Esophagus muscularis mucosa (tissue), 4 donors: ENCODE measurements at regions not wholly inside any gene's neighbourhood (a gene's known extent, or its start where the extent isn't known, plus 50 kb on each side); places are given as distances from the start of the nearest gene placed in this dataset.

ENCODE experiments used
- DNase-seq: peaks from one replicate; pipeline ENCODE4 v3.0.0-alpha.2; 2017; ENCODE audit errors: extremely low spot score
- H3K27ac ChIP-seq, 4 donors: fragments of 200-600 bp; sonication (generic); replicated peaks in 1 of 4; 1 replicate in 3 of 4; 2 replicates in 1 of 4; pipeline ENCODE4 v1.5.1; 2016 to 2019; ENCODE audit warnings: mild to moderate bottlenecking in 1 of 4
- H3K27me3 ChIP-seq, 4 donors: fragments of 200-600 bp; sonication (generic); one replicate each; pipeline versions ENCODE4 v1.5.1 to v1.6.0; 2016 to 2019
- H3K36me3 ChIP-seq, 4 donors: fragments of 200-600 bp; sonication (generic); one replicate each; pipeline ENCODE4 v1.5.1; 2016 to 2019
- H3K4me1 ChIP-seq, 4 donors: fragments of 200-600 bp; sonication (generic); one replicate each; pipeline ENCODE4 v1.5.1; 2016 to 2019
- H3K4me3 ChIP-seq, 4 donors: fragments of 200-600 bp; sonication (generic); 1 replicate in 2 of 4; 2 replicates in 2 of 4; pipeline ENCODE4 v1.5.1; 2016 to 2019; ENCODE audit warnings: mild to moderate bottlenecking in 4 of 4, moderate library complexity in 1 of 4
- H3K9me3 ChIP-seq, 4 donors: fragments of 200-600 bp; sonication (generic); 1 replicate in 3 of 4; 2 replicates in 1 of 4; pipeline ENCODE4 v1.5.1; 2016 to 2019
- EP300 ChIP-seq: sonication (generic); formaldehyde crosslinking; IDR thresholded peaks from one replicate; pipeline ENCODE4 v1.6.1; 2017; ENCODE audit warnings: antibody characterized with exemption
- POLR2A ChIP-seq: fragments of 450-650 bp; IDR thresholded peaks from one replicate; pipeline ENCODE4 v1.6.1; 2017; ENCODE audit warnings: antibody characterized with exemption, moderate library complexity, mild to moderate bottlenecking, low read depth
- POLR2AphosphoS5 ChIP-seq, 2 donors: sonication (generic); formaldehyde crosslinking; IDR thresholded peaks; one replicate each; pipeline ENCODE4 v1.6.1; 2017; ENCODE audit warnings: antibody characterized with exemption in 2 of 2
- WGBS: methylation state at CpG from one replicate; pipeline ENCODE4 v1.1.5; 2018; 5-methylcytosine and 5-hydroxymethylcytosine counted together
- intact Hi-C: fragments of 100-400 bp; cut with DNase I; formaldehyde crosslinking; loops from one replicate; pipeline ENCODE4 v1.15.1; 2023
- TF ChIP-seq, protein P1 (sequence below), 3 experiments: fragments of 200-600 bp in 2 of 3; fragments of 450-650 bp in 1 of 3; sonication (generic) in 2 of 3; IDR thresholded peaks; one replicate each; pipeline ENCODE4 v1.5.1; 2017 to 2019; ENCODE audit warnings: antibody characterized with exemption in 3 of 3, mild to moderate bottlenecking in 2 of 3, moderate library complexity in 1 of 3

DNA sequence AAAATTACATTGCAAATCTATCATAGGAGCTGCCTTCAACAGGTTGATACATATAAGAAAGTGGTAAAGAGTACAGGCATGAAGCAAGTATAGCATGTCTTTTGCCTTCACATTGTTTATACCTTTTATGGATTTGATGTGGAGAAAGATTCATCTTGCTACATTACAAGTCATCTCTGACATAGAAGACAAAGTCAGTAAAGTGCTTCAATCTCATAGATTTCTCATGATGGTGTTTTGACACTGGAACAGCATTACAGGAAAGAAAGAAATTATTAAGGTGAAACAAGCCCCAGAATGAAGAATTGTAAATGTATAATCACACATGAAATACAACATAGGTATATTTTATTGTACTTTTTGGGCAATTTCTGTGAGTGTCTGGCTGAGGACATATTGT lies 580.7 kb upstream of the MMS22L start:
- Histone ChIP-seq H3K4me3 (no peak overlapping the region), H3K4me1 (no peaks in the 10 kb centered on the region), H3K27me3 (no peaks in the 10 kb centered on the region), H3K9me3 (no peaks in the 10 kb centered on the region), H3K36me3 (no peaks in the 10 kb centered on the region), H3K27ac (no peak overlapping the region)
- DNase-seq: no peak
- TF ChIP-seq POLR2AphosphoS5 (IDR thresholded peaks at IDR 0.05) (no peak), EP300 (no peak), POLR2A (no peak)
- TF ChIP-seq, protein P1, sequence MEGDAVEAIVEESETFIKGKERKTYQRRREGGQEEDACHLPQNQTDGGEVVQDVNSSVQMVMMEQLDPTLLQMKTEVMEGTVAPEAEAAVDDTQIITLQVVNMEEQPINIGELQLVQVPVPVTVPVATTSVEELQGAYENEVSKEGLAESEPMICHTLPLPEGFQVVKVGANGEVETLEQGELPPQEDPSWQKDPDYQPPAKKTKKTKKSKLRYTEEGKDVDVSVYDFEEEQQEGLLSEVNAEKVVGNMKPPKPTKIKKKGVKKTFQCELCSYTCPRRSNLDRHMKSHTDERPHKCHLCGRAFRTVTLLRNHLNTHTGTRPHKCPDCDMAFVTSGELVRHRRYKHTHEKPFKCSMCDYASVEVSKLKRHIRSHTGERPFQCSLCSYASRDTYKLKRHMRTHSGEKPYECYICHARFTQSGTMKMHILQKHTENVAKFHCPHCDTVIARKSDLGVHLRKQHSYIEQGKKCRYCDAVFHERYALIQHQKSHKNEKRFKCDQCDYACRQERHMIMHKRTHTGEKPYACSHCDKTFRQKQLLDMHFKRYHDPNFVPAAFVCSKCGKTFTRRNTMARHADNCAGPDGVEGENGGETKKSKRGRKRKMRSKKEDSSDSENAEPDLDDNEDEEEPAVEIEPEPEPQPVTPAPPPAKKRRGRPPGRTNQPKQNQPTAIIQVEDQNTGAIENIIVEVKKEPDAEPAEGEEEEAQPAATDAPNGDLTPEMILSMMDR (IDR thresholded peaks at IDR 0.05): no peak
- intact Hi-C loops: no loop called here

DNA sequence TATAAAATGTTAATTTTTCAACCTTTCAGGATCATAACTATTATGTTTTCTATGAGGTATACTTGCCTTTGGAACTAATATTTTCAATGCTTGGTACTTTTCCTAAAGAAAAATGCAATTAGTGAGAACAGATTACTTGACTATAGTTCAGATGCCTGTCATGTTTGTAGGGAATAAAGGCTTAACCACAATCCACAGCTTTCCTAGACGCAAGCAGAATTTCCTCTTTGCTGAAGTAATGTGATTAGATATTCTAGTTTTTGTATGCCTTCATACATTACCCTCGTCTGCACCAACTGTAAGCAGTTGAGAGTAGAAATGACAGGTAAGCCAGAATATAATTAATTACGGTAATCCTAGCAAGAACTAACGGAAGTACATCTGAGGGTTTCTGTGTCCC lies 581.4 kb upstream of the MMS22L start:
- no peak for DNase-seq
- H3K4me1 ChIP-seq: no peaks in the 10 kb centered on the region
- no peak for TF ChIP-seq EP300
- TF ChIP-seq, protein P1 (IDR thresholded peaks at IDR 0.05): no peak
- no peak for TF ChIP-seq POLR2AphosphoS5 (IDR thresholded peaks at IDR 0.05)
- no peak for TF ChIP-seq POLR2A
- H3K27ac ChIP-seq: no peak overlapping the region
- no peaks in the 10 kb centered on the region for H3K9me3 ChIP-seq
- intact Hi-C loops: no loop called here
- WGBS: 51% methylated on average over 4 of the region's 4 CpGs
- no peaks in the 10 kb centered on the region for H3K27me3 ChIP-seq
- H3K36me3 ChIP-seq: no peaks in the 10 kb centered on the region
- no peak overlapping the region for H3K4me3 ChIP-seq

DNA sequence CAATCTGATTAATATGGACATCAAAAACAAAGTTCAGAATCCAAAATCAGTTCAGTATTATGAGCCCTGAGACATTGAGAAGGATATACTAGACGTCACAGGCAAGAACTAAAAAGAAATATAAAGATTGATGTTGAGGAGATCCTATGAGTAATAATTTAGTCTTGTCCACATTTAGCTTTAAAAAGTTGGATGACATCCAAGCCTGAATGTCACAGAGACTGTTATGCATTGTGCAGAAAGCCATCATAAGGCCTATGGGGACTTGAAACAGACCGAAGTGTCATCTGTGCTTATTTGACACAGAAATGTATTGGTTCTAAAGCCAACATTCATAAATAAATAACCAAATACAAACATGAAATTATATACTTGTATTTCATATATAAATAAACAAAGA lies 581.8 kb upstream of the MMS22L start:
- intact Hi-C loops: no loop called here
- H3K4me3 ChIP-seq: no peak overlapping the region
- DNase-seq: no peak
- no peaks in the 10 kb centered on the region for H3K36me3 ChIP-seq
- no peak overlapping the region for H3K27ac ChIP-seq
- no peaks in the 10 kb centered on the region for H3K4me1 ChIP-seq
- H3K9me3 ChIP-seq: no peaks in the 10 kb centered on the region
- TF ChIP-seq EP300 (no peak), POLR2AphosphoS5 (IDR thresholded peaks at IDR 0.05) (no peak), POLR2A (no peak)
- TF ChIP-seq, protein P1 (IDR thresholded peaks at IDR 0.05): no peak
- H3K27me3 ChIP-seq: no peaks in the 10 kb centered on the region
- 44% methylated on average over 2 of the region's 2 CpGs for WGBS

DNA sequence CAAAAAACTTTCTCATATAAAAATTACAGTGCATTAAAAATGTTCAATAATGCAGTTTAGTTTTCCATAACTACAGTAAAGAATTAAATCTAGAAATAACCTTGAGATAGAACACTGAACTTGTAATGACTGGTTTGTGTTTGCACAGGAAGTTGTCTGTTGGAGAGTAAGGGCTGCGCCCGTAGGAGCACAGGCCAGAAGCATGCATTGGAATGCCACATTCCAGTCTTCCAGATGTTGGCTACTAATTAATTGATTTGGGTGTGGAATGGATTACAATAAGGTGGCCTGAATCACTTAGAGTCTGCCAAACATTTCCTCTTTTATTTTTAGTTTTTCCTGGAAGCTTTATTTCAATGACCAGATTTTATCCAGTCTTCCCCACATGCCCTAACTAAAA lies 582.6 kb upstream of the MMS22L start:
- DNase-seq: no peak
- 45% methylated on average over 2 of the region's 2 CpGs for WGBS
- Histone ChIP-seq H3K4me3 (no peak overlapping the region), H3K9me3 (no peaks in the 10 kb centered on the region), H3K27ac (no peak overlapping the region), H3K27me3 (no peaks in the 10 kb centered on the region), H3K36me3 (no peaks in the 10 kb centered on the region), H3K4me1 (no peaks in the 10 kb centered on the region)
- intact Hi-C loops: no loop called here
- TF ChIP-seq POLR2AphosphoS5 (IDR thresholded peaks at IDR 0.05) (no peak), EP300 (no peak), POLR2A (no peak)
- TF ChIP-seq, protein P1 (IDR thresholded peaks at IDR 0.05): no peak

DNA sequence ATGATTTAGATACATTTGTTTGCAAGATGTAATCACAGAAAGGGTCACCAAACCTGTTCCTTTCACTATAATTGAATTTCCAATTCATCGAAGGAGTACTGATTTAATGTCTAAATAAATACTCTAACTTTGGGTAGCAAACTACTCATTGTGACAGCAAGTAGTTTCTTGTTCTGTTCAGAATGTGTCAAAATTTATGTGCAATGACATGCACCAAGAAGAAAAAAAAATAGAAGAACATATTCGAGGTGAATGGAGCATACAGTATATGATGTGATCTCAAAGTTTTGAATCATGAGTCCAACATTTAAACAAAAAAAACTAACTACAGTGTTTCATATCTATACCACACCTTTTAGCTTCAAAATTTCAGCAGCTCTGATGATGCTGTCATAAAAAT lies 583.6 kb upstream of the MMS22L start:
- no peaks in the 10 kb centered on the region for H3K9me3 ChIP-seq
- intact Hi-C loops: no loop called here
- no peak overlapping the region for H3K4me3 ChIP-seq
- no peaks in the 10 kb centered on the region for H3K36me3 ChIP-seq
- TF ChIP-seq POLR2A (no peak), EP300 (no peak)
- TF ChIP-seq, protein P1 (IDR thresholded peaks at IDR 0.05): no peak
- no peaks in the 10 kb centered on the region for H3K4me1 ChIP-seq
- WGBS: 81% methylated on average over 2 of the region's 2 CpGs
- DNase-seq: no peak
- H3K27ac ChIP-seq: no peak overlapping the region
- H3K27me3 ChIP-seq: no peaks in the 10 kb centered on the region
